ENCODE measurements at regions not wholly inside any gene's neighbourhood (a gene's known extent, or its start where the extent isn't known, plus 50 kb on each side); places are given as distances from the start of the nearest gene placed in this dataset.

DNA sequence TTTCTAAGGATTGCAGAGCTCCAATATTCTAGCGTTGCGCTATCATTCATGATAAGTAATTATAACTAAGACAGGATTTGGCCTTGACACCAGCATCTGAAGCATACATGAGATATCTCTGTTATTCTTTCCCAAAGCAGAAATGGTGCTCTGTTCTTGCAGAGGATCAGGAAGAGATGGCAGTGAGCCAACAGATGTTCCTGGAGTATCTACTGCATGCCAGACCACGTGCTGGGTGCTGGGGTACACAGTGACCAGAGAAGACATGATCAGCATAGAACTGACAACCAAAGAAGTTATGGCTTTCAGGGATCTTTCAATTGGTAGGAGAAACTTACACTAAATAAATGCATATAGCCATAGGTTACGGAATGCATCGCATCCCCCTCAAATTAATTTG is 63.7 kb upstream of the PLXNA4 start:
- H3K9me3 Mint-ChIP-seq, result no peaks in the 10 kb centered on the region
- no peak overlapping the region for H3K4me3 Mint-ChIP-seq
- DNase-seq, result no peak
- intact Hi-C loops (cut with micrococcal nuclease), result no loop called here
- H3K27me3 Mint-ChIP-seq, result no peaks in the 10 kb centered on the region
- ChIA-PET POLR2A (interaction anchor here (0.7 kb wide), 1 partner anchor 15 kb away, joined by 3 read pairs; no protein-coding TSS in a partner anchor), CTCF (no interaction called here)
- no peak overlapping the region for H3K27ac Mint-ChIP-seq
- peaks cover 1% of the 10 kb centered on the region for H3K36me3 Mint-ChIP-seq
- H3K4me1 Mint-ChIP-seq (ENCODE audit: low read depth), result no peaks in the 10 kb centered on the region

DNA sequence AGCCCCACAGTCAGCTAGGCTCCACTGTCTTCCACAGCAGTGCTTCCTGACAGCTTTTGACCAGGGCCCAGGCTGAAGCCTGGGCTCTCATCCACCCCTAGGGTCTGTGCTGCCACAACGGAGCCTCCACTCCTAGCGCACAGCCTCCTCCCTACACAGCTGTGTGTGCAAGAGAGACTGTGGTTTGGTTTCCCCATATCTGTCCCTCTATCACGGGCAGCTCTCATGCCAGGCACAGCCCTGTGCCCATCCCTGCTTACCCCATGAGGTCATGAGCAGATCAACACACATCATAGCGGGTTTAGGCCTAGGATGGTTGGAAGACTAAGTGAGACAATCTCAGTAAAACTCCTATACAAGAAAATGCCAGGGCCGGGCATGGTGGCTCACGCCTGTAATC is 61.7 kb upstream of the PLXNA4 start:
- H3K4me3 Mint-ChIP-seq, result no peak overlapping the region
- H3K9me3 Mint-ChIP-seq, result no peaks in the 10 kb centered on the region
- DNase-seq, result no peak
- no peaks in the 10 kb centered on the region for H3K4me1 Mint-ChIP-seq (ENCODE audit: low read depth)
- intact Hi-C loops (cut with micrococcal nuclease), result no loop called here
- no peak overlapping the region for H3K27ac Mint-ChIP-seq
- CTCF ChIA-PET, result no interaction called here
- POLR2A ChIA-PET, result no interaction called here
- no peaks in the 10 kb centered on the region for H3K27me3 Mint-ChIP-seq
- H3K36me3 Mint-ChIP-seq, result peaks cover 1% of the 10 kb centered on the region

DNA sequence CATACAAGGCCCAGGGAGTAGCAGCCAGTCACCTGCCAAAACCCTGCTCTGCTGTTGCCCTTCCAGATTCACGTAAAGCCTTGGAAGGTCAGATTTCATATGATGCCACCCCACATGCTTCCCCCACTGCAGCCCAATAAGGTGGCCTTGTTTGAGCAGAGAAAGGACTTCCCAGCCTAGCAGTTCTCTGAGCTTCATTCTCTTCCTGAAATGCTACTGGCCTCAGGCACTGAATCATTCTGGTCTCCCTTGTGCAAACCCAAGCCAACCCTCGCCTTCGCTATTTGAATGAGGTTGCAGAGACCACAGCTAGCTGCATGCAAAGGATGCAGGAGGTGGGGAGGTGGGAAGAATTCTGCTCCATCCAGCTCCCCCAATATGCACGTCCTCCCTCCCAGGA is 60.3 kb upstream of the PLXNA4 start:
- ChIA-PET CTCF (interaction anchor here (1.2 kb wide), 1 partner anchor 18 kb away, joined by 3 read pairs; no protein-coding TSS in a partner anchor), POLR2A (no interaction called here)
- no peaks in the 10 kb centered on the region for H3K9me3 Mint-ChIP-seq
- intact Hi-C loops (cut with micrococcal nuclease), result no loop called here
- DNase-seq, result no peak
- no peaks in the 10 kb centered on the region for H3K36me3 Mint-ChIP-seq
- no peak overlapping the region for H3K27ac Mint-ChIP-seq
- no peaks in the 10 kb centered on the region for H3K4me1 Mint-ChIP-seq (ENCODE audit: low read depth)
- H3K27me3 Mint-ChIP-seq, result no peaks in the 10 kb centered on the region
- H3K4me3 Mint-ChIP-seq, result no peak overlapping the region

DNA sequence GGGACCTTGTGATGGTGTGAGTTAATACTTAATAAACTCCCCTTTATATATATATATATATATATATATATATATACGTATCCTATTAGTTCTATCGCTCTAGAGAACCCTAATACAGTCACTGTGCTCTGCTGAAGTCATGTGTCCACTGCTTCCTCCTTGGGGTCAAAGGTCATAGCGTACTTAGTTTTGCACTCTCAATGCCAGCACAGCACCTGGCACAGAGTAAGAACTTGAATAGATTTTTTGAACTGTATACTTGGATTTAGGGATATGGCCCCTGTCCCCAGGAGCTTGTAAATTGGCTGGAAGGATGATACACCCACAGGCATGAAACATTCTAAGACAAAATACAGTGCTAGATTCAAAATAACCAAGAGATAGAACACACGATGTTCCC is 58.9 kb upstream of the PLXNA4 start:
- H3K4me1 Mint-ChIP-seq (ENCODE audit: low read depth), result no peaks in the 10 kb centered on the region
- no peaks in the 10 kb centered on the region for H3K27me3 Mint-ChIP-seq
- no peaks in the 10 kb centered on the region for H3K9me3 Mint-ChIP-seq
- H3K36me3 Mint-ChIP-seq, result no peaks in the 10 kb centered on the region
- CTCF ChIA-PET, result no interaction called here
- no peak overlapping the region for H3K4me3 Mint-ChIP-seq
- DNase-seq, result no peak
- H3K27ac Mint-ChIP-seq, result no peak overlapping the region
- POLR2A ChIA-PET, result no interaction called here
- intact Hi-C loops (cut with micrococcal nuclease), result no loop called here

DNA sequence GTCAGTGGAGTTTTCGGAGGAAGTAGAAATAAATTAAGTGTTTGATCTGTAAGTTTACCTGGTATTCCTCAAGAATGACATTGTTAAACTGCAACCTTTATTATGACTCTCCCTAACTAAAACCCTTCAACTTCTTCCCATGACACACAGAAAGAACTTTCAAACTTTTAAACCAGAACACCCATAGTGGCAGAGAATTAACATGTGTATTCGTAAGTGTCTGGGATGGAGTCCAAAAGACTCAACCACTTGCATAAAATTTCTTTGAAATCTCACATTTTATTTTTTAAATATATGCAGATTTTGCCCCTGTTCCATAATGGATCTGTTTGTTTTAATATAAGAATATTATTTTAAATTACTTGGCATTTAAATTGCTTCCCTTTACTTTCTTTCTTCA is 54.6 kb upstream of the PLXNA4 start:
- H3K27me3 Mint-ChIP-seq, result no peaks in the 10 kb centered on the region
- intact Hi-C loops (cut with micrococcal nuclease), result no loop called here
- ChIA-PET CTCF (no interaction called here), POLR2A (no interaction called here)
- H3K9me3 Mint-ChIP-seq, result no peaks in the 10 kb centered on the region
- H3K4me3 Mint-ChIP-seq, result no peak overlapping the region
- H3K36me3 Mint-ChIP-seq, result no peaks in the 10 kb centered on the region
- no peaks in the 10 kb centered on the region for H3K4me1 Mint-ChIP-seq (ENCODE audit: low read depth)
- no peak overlapping the region for H3K27ac Mint-ChIP-seq
- DNase-seq, result no peak

All from activated CD4-positive, alpha-beta memory T cell treated with anti-CD3 and anti-CD28 coated beads for 36 hours (primary cell).